GM23338 (cell line): ENCODE measurements at regions not wholly inside any gene's neighbourhood (a gene's known extent, or its start where the extent isn't known, plus 50 kb on each side); places are given as distances from the start of the nearest gene placed in this dataset.

Experiments
- ATAC-seq: fragments of 200-7000 bp; cut with Tn5 transposase; 3 replicates; pipeline ENCODE4 v1.9.1; 2020
- DNase-seq: peaks from one replicate; pipeline ENCODE4 v3.0.0-alpha.2; 2015; ENCODE audit warnings: low spot score
- H2AFZ ChIP-seq: fragments of 200-600 bp; sonication (generic); 2 replicates; pipeline ENCODE4 v1.8.0; 2016; ENCODE audit warnings: antibody characterized with exemption, mild to moderate bottlenecking, moderate library complexity
- H3F3A ChIP-seq: fragments of 200-600 bp; sonication (generic); replicated peaks from 2 replicates; pipeline ENCODE4 v1.8.0; 2017; ENCODE audit warnings: antibody characterized with exemption, mixed run types, low read depth
- H3K27ac ChIP-seq: fragments of 200-600 bp; sonication (generic); 2 replicates; pipeline ENCODE4 v1.6.1; 2016; ENCODE audit warnings: low read depth
- H3K27me3 ChIP-seq: fragments of 200-600 bp; sonication (generic); 2 replicates; pipeline ENCODE4 v1.8.0; 2016; ENCODE audit warnings: mild to moderate bottlenecking, mixed run types, moderate library complexity; ENCODE audit not compliant: insufficient read depth
- H3K36me3 ChIP-seq: fragments of 200-600 bp; sonication (generic); 2 replicates; pipeline ENCODE4 v1.8.0; 2016; ENCODE audit warnings: mild to moderate bottlenecking; ENCODE audit not compliant: insufficient read depth
- H3K4me1 ChIP-seq: fragments of 200-600 bp; sonication (generic); 2 replicates; pipeline ENCODE4 v1.8.0; 2016; ENCODE audit warnings: mild to moderate bottlenecking, moderate library complexity; ENCODE audit not compliant: insufficient read depth
- H3K4me2 ChIP-seq: fragments of 200-600 bp; sonication (generic); 2 replicates; pipeline ENCODE4 v1.7.1; 2017; ENCODE audit warnings: mixed run types
- H3K4me3 ChIP-seq: fragments of 200-600 bp; sonication (generic); 2 replicates; pipeline ENCODE4 v1.6.1; 2016; ENCODE audit warnings: mixed run types
- H3K79me2 ChIP-seq: fragments of 200-600 bp; sonication (generic); replicated peaks from 2 replicates; pipeline ENCODE4 v1.8.0; 2017; ENCODE audit warnings: mild to moderate bottlenecking; ENCODE audit not compliant: insufficient read depth
- H3K9me2 ChIP-seq: fragments of 200-600 bp; sonication (generic); 2 replicates; pipeline ENCODE4 v1.8.0; 2017; ENCODE audit not compliant: insufficient read depth
- H4K20me1 ChIP-seq: fragments of 200-600 bp; sonication (generic); replicated peaks from 2 replicates; pipeline ENCODE4 v1.8.0; 2017; ENCODE audit warnings: mild to moderate bottlenecking; ENCODE audit not compliant: insufficient read depth
- H3K27ac Mint-ChIP-seq: 2 replicates; pipeline ENCODE4 v1.8.0; 2020; ENCODE audit warnings: inconsistent platforms, mild to moderate bottlenecking, moderate library complexity, mixed read lengths
- H3K27me3 Mint-ChIP-seq: 3 replicates; pipeline ENCODE4 v1.8.0; 2022; ENCODE audit warnings: low read depth, mild to moderate bottlenecking, moderate library complexity, mixed read lengths, inconsistent platforms; ENCODE audit not compliant: insufficient read depth, poor library complexity
- H3K36me3 Mint-ChIP-seq: 3 replicates; pipeline ENCODE4 v1.8.0; 2021; ENCODE audit warnings: low read depth, mild to moderate bottlenecking, inconsistent platforms, moderate library complexity, mixed read lengths
- H3K4me1 Mint-ChIP-seq: 3 replicates; pipeline ENCODE4 v1.8.0; 2020; ENCODE audit warnings: mild to moderate bottlenecking, inconsistent platforms, mixed read lengths
- H3K4me3 Mint-ChIP-seq: 3 replicates; pipeline ENCODE4 v1.8.0; 2021; ENCODE audit warnings: moderate library complexity, mild to moderate bottlenecking, inconsistent platforms, mixed read lengths
- H3K9me3 Mint-ChIP-seq: 3 replicates; pipeline ENCODE4 v1.8.0; 2020; ENCODE audit warnings: moderate library complexity, mild to moderate bottlenecking, inconsistent platforms, mixed read lengths
- CREB1 ChIP-seq: fragments of 250-450 bp; sonication (Bioruptor Pico); IDR thresholded peaks from 2 replicates; pipeline ENCODE4 v1.5.0; 2020; ENCODE audit warnings: low read depth, mild to moderate bottlenecking, moderate library complexity
- EZH2 ChIP-seq: fragments of 200-600 bp; sonication (generic); IDR thresholded peaks from one replicate; pipeline ENCODE4 v1.8.0; 2017; ENCODE audit warnings: antibody characterized with exemption, mild to moderate bottlenecking, low read depth; ENCODE audit not compliant: unreplicated experiment
- NANOG ChIP-seq: IDR thresholded peaks from 2 replicates; pipeline ENCODE4 v1.6.1; 2016; ENCODE audit warnings: antibody characterized with exemption, borderline replicate concordance
- POLR2AphosphoS5 ChIP-seq: IDR thresholded peaks from 2 replicates; pipeline ENCODE4 v1.6.1; 2016; ENCODE audit warnings: antibody characterized with exemption, low read depth
- STAT1 ChIP-seq: IDR thresholded peaks from one replicate; pipeline ENCODE4 v1.6.1; 2016; ENCODE audit warnings: antibody characterized with exemption; ENCODE audit not compliant: unreplicated experiment
- ZNF114 ChIP-seq: fragments of 250-450 bp; sonication (Bioruptor Pico); IDR thresholded peaks from 2 replicates; pipeline ENCODE4 v1.5.0; 2020; ENCODE audit warnings: mild to moderate bottlenecking, moderate library complexity
- TF ChIP-seq, protein P1 (sequence below): fragments of 250-450 bp; sonication (Bioruptor Pico); IDR thresholded peaks from 2 replicates; pipeline ENCODE4 v1.5.0; 2020; ENCODE audit warnings: mild to moderate bottlenecking, moderate library complexity
- TF ChIP-seq, protein P2 (sequence below): IDR thresholded peaks from 2 replicates; pipeline ENCODE4 v1.6.1; 2016; ENCODE audit warnings: antibody characterized with exemption

DNA sequence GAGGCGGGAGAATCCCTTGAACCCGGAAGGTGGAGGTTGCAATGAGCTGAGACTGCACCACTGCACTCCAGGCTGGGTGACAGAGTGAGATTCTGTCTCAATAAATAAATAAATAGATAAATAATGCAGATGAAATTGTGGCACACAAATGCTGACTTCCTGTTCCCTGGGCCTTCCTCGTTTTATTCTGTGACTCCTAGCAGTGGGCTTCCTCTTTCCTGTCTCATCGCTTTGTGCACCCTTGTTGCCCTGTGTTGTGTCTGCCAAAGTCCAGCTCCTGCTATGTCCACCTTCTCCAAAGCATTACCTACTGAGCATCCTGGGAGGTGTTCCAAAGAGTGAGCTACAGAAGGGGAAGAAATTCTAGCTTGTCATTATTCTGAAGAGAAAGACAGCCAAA is 100.2 kb upstream of the TIAM2 start (continued):
- TF ChIP-seq, protein P1, sequence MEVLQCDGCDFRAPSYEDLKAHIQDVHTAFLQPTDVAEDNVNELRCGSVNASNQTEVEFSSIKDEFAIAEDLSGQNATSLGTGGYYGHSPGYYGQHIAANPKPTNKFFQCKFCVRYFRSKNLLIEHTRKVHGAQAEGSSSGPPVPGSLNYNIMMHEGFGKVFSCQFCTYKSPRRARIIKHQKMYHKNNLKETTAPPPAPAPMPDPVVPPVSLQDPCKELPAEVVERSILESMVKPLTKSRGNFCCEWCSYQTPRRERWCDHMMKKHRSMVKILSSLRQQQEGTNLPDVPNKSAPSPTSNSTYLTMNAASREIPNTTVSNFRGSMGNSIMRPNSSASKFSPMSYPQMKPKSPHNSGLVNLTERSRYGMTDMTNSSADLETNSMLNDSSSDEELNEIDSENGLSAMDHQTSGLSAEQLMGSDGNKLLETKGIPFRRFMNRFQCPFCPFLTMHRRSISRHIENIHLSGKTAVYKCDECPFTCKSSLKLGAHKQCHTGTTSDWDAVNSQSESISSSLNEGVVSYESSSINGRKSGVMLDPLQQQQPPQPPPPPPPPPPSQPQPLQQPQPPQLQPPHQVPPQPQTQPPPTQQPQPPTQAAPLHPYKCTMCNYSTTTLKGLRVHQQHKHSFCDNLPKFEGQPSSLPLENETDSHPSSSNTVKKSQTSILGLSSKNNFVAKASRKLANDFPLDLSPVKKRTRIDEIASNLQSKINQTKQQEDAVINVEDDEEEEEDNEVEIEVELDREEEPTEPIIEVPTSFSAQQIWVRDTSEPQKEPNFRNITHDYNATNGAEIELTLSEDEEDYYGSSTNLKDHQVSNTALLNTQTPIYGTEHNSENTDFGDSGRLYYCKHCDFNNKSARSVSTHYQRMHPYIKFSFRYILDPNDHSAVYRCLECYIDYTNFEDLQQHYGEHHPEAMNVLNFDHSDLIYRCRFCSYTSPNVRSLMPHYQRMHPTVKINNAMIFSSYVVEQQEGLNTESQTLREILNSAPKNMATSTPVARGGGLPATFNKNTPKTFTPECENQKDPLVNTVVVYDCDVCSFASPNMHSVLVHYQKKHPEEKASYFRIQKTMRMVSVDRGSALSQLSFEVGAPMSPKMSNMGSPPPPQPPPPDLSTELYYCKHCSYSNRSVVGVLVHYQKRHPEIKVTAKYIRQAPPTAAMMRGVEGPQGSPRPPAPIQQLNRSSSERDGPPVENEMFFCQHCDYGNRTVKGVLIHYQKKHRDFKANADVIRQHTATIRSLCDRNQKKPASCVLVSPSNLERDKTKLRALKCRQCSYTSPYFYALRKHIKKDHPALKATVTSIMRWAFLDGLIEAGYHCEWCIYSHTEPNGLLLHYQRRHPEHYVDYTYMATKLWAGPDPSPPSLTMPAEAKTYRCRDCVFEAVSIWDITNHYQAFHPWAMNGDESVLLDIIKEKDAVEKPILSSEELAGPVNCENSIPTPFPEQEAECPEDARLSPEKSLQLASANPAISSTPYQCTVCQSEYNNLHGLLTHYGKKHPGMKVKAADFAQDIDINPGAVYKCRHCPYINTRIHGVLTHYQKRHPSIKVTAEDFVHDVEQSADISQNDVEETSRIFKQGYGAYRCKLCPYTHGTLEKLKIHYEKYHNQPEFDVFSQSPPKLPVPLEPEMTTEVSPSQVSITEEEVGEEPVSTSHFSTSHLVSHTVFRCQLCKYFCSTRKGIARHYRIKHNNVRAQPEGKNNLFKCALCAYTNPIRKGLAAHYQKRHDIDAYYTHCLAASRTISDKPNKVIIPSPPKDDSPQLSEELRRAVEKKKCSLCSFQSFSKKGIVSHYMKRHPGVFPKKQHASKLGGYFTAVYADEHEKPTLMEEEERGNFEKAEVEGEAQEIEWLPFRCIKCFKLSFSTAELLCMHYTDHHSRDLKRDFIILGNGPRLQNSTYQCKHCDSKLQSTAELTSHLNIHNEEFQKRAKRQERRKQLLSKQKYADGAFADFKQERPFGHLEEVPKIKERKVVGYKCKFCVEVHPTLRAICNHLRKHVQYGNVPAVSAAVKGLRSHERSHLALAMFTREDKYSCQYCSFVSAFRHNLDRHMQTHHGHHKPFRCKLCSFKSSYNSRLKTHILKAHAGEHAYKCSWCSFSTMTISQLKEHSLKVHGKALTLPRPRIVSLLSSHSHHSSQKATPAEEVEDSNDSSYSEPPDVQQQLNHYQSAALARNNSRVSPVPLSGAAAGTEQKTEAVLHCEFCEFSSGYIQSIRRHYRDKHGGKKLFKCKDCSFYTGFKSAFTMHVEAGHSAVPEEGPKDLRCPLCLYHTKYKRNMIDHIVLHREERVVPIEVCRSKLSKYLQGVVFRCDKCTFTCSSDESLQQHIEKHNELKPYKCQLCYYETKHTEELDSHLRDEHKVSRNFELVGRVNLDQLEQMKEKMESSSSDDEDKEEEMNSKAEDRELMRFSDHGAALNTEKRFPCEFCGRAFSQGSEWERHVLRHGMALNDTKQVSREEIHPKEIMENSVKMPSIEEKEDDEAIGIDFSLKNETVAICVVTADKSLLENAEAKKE (CRISPR knock-in tag): no peak
- TF ChIP-seq, protein P2, sequence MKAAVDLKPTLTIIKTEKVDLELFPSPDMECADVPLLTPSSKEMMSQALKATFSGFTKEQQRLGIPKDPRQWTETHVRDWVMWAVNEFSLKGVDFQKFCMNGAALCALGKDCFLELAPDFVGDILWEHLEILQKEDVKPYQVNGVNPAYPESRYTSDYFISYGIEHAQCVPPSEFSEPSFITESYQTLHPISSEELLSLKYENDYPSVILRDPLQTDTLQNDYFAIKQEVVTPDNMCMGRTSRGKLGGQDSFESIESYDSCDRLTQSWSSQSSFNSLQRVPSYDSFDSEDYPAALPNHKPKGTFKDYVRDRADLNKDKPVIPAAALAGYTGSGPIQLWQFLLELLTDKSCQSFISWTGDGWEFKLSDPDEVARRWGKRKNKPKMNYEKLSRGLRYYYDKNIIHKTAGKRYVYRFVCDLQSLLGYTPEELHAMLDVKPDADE: no peak
- TF ChIP-seq POLR2AphosphoS5 (no peak), EZH2 (no peak), STAT1 (no peak), NANOG (no peak), CREB1 (CRISPR knock-in tag) (no peak), ZNF114 (CRISPR knock-in tag) (no peak)

DNA sequence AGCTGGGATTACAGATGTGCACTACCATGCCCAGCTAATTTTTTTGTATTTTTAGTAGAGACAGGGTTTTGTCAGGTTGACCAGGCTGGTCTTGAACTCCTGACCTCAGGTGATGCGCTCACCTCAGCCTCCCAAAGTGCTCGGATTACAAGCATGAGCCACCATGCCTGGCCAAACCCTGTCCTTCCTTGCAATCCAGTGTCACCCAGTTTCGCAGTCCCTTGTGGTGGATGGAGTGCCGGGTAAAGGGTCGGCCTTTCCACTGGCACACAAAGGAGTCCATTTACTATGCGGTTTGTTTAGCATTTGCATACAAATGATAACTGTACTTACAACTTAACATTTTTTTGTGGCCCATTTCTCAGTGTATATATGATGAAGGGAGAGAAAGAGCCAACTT is 99.3 kb upstream of the TIAM2 start:
- no peak for DNase-seq
- no peak overlapping the region for H3K4me3 ChIP-seq
- Mint-ChIP-seq H3K4me1 (peaks cover 7% of the 10 kb centered on the region), H3K27me3 (peaks cover 7% of the 10 kb centered on the region), H3K9me3 (no peaks in the 10 kb centered on the region), H3K4me3 (no peak overlapping the region), H3K36me3 (no peaks in the 10 kb centered on the region), H3K27ac (peak overlapping the region; percentile 58; the same call in 1 of the 2 replicates)
- H3K4me1 ChIP-seq: no peaks in the 10 kb centered on the region; the same call in none of the 2 replicates
- no peak overlapping the region for H3K4me2 ChIP-seq
- peaks cover 10% of the 10 kb centered on the region; the same call in 1 of the 2 replicates for H3F3A ChIP-seq
- H3K9me2 ChIP-seq: no peaks in the 10 kb centered on the region
- peak overlapping the region; percentile 87 for H3K27ac ChIP-seq
- peaks cover 6% of the 10 kb centered on the region; the same call in 1 of the 2 replicates for H4K20me1 ChIP-seq
- peak; percentile 42 for ATAC-seq
- no peak overlapping the region for H2AFZ ChIP-seq
- no peaks in the 10 kb centered on the region for H3K27me3 ChIP-seq
- no peaks in the 10 kb centered on the region for H3K36me3 ChIP-seq
- H3K79me2 ChIP-seq: no peaks in the 10 kb centered on the region
- TF ChIP-seq, protein P1 (CRISPR knock-in tag): no peak
- TF ChIP-seq POLR2AphosphoS5 (no peak), ZNF114 (CRISPR knock-in tag) (no peak)
